HG03558 (cell line): ENCODE measurements at regions not wholly inside any gene's neighbourhood (a gene's known extent, or its start where the extent isn't known, plus 50 kb on each side); places are given as distances from the start of the nearest gene placed in this dataset.

Experiments
- ATAC-seq: cut with Tn5 transposase; IDR thresholded peaks from one replicate; pipeline ENCODE4 v1.9.1; 2021; ENCODE audit warnings: moderate number of reproducible peaks; ENCODE audit not compliant: unreplicated experiment; ENCODE audit errors: extremely low read depth

DNA sequence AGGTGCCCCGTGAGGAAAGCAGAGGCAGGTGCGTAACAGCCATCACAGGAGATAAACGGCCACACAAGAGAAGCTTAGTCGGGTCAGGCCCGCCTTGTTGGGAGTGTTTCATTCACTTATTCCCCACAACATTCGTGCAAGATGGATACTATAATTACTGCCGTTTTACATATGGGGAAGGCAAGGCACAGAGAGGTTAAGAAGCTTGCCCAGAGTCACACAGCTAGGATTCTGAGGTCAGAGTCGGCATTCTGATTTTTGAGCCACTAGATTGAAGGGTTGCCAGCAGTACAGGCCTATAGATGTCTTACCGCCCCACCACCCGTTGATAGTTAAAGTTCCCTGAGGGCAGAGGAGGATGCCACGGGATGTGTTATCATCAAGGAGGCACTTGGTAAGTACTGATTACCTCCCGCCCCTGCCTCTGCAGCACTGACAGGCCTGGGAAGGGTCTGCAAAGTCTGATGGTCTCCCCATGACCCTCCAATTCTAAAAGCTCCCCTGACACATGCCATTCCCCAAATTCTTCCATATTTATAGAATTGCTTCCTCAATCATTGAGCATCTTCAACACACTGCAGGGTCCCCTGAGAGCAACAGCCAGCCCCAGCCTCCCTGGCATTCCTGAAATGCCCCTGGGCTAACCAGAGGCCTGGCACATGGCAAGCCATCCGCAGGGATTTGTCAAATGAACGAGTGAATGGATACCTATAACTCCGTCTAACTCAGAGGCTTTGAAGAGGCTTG is 74.7 kb upstream of the CLDN14 start:
- no peak for ATAC-seq

- no peak for ATAC-seq
These were observed 75.4 kb upstream of the CLDN14 start for GRCh38 chr21:36555199-36555800.

DNA sequence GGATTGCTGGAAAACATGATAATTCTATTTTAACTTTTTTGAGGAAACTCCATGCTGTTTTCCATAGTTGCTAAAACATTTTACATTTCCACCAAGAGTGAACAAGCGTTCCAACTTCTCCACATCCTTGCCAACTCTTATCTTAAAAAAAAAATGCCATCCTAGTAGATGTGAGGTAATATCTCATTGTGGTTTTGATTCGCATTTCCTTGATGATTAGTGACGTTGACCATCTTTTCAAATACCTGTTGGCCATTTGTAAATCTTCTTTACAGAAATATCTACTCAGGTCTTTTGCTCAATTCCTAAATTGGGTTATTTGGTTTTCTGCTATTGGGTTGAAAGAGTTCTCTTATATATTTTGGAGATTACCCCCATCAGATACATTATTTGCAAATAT is 77.4 kb upstream of the CLDN14 start:
- no peak for ATAC-seq

- no peak for ATAC-seq
These were observed 81.1 kb upstream of the CLDN14 start for GRCh38 chr21:36560933-36561575.

GRCh38 chr21:36563341-36563926 is 83.5 kb upstream of the CLDN14 start:
- ATAC-seq: no peak

DNA sequence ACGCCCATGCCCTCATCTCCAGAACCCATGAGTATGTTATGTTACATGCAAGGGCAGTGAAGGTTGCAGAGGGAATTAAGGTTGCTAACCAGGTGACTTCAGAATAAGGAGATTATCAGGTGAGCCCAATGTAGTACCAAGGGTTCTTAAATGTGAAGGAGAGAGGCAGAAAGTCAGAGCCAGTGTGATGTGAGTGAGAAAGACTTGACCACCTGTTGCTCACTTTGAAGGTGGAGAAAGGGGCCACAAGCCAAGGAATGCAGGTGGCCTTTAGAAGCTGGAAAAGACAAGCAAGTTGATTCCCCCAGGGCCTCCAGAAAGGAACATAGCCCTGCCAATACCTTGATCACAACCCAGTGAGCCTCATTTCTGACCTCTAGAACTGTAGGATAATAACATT is 84.7 kb upstream of the CLDN14 start:
- no peak for ATAC-seq

- ATAC-seq: no peak
These were observed 85.6 kb upstream of the CLDN14 start for GRCh38 chr21:36565540-36565939.

GRCh38 chr21:36566644-36567043 is 86.7 kb upstream of the CLDN14 start:
- ATAC-seq: no peak

GRCh38 chr21:36567216-36567885 is 87.4 kb upstream of the CLDN14 start:
- no peak for ATAC-seq

GRCh38 chr21:36569511-36569910 is 89.6 kb upstream of the CLDN14 start:
- no peak for ATAC-seq

GRCh38 chr21:36571556-36571955 is 91.6 kb upstream of the CLDN14 start:
- ATAC-seq: no peak

- no peak for ATAC-seq
These were observed 92.1 kb upstream of the CLDN14 start for GRCh38 chr21:36572039-36572438.

GRCh38 chr21:36575306-36575705 is 95.4 kb upstream of the CLDN14 start:
- no peak for ATAC-seq

DNA sequence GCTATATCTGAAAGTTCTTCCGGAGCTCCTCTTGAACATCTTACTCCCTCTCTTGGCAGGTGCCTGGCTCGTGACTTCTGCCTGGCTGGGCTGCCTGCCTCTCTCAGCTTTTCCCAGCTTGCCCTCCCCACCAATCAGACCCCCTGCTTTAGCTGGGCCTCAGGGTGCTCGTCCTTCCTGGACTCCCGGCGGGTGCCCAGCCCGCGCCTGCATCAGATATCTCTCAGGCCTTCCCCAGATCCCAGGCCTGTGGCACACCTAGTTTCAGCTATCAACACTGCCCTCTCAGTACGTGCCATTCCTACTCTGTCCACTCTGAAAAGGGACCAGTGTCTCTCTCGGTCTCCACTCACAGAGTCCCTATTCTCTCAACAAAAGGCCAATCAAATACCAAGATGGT is 96.5 kb upstream of the CLDN14 start:
- no peak for ATAC-seq

DNA sequence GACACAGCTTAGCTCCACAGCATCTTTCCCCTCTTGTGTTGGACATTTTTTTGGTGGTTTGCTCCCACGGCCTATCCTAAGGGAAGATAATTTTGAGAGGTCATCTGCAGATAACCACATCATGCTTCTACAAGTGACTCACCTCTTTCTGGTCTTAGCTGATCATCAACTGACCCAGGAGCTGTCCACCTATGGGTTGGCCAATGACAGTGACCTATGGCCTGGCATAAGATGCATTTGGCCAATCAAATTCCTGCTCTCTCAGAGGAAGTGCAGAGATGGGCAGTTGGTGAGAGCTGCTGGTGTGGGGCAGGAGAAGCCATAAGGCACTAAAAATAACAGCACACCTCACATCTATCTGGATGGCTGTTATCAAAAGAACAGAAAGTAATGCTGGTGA is 100.0 kb upstream of the CLDN14 start:
- no peak for ATAC-seq

DNA sequence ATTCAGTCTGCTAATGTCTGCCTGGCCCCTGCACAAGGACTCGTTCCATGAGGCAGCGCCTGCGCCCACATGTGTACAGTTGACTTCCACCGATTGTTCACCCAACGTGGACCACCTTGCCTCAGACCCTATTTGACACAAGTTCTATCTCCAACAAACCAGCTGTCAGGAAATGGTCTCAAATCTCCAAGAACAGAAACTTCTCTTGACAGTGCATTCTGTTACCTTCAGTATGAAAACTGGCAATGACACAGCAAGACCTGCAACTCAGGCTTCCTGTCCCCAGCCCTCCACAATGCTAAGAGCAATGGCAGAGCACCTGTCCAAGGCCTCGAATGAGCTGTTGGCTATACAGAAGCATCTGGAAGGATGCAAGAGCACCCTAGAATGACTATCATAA is 102.3 kb upstream of the CLDN14 start:
- ATAC-seq: no peak

GRCh38 chr21:36583591-36583990 is 103.7 kb upstream of the CLDN14 start:
- ATAC-seq: no peak

DNA sequence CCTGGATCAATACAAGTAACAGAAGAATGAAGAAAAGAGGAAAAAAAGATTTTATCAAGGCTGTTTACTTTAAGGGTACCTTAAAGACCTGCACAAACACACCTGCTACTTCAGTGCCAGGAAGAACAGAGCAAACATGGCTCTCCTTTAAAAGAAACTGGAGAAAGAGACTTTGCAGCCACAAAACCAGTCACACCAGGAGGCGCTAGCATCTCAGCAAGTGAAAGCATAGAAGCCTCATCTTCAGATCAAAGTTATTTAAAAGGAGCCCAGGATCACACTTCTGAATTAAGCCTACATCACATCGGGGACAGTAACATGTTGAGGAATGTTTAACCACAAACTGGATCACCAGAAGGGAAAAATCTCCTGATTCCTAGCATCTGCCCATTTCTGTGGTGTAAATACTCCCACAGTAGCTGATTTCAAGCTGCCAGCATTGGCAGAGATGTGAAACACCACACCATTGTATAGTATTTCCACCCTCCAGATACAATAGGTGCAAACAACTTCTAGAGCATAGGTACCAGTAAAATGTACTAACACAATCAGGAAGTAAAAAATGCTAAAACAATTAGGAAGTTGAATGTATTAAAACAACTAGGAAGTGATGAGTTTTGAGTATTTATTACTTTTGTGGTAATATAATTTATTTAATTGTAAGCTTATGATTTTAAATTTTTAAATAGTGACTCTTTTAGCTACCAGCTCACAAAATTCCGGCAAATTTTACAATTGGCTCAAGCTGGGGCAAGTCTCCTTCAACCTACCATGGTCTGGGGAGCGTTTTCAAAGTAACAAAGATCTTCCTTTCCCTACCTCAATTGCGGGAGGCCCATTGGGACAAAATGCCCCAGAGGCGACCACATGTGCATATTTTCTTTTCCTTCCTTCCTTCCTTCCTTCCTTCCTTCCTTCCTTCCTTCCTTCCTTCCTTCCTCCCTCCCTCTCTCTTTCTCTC is 105.3 kb upstream of the CLDN14 start:
- ATAC-seq: no peak

DNA sequence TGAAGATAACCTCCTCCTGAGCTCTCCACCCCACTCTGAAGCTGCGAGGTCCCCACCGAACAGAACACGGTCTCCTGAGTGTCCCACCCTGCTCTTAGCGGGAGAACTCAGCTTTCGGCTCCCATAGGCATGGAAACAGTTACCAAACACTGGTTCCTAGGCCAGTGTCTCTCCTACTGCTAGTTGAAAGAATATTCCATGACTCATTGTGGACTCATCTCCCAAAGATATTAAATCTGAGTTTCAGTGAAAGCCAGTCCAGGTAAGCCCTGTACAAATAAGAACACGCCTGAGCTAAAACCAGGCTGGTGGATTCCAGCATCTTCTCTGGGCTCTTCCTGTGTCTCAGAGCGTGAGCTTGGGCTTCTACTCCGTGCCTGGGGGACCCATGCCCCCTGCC is 107.5 kb upstream of the CLDN14 start:
- ATAC-seq: no peak
